ENCODE measurements at regions not wholly inside any gene's neighbourhood (a gene's known extent, or its start where the extent isn't known, plus 50 kb on each side); places are given as distances from the start of the nearest gene placed in this dataset.

DNA sequence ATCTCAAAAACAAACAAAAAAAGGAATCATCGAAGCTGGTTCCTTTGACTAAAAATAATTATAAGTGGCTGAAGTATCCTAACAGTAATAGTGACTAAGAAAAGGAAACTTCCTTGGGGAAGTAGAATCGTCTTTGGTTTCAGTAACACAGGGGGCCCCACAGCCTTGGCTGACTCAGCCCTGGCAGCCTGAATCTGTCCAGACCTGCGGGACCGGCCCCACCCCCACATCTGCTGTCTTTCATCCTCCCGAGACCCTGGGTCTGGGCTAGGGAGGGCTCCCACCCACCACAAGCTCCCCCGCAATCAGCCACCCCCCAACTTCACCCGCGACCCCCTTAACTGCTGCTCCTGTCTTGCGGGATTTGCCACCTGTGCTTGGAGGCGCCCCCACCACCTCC is 1452.6 kb upstream of the ACVR2A start:
- TF ChIP-seq EZH2 (IDR thresholded peaks at IDR 0.05; ENCODE audit: low read depth): no peak
- TF ChIP-seq, protein P1, sequence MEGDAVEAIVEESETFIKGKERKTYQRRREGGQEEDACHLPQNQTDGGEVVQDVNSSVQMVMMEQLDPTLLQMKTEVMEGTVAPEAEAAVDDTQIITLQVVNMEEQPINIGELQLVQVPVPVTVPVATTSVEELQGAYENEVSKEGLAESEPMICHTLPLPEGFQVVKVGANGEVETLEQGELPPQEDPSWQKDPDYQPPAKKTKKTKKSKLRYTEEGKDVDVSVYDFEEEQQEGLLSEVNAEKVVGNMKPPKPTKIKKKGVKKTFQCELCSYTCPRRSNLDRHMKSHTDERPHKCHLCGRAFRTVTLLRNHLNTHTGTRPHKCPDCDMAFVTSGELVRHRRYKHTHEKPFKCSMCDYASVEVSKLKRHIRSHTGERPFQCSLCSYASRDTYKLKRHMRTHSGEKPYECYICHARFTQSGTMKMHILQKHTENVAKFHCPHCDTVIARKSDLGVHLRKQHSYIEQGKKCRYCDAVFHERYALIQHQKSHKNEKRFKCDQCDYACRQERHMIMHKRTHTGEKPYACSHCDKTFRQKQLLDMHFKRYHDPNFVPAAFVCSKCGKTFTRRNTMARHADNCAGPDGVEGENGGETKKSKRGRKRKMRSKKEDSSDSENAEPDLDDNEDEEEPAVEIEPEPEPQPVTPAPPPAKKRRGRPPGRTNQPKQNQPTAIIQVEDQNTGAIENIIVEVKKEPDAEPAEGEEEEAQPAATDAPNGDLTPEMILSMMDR (conservative IDR thresholded peaks at IDR 0.05): no peak
- intact Hi-C loops (cut with micrococcal nuclease; ENCODE audit: unreplicated experiment): no loop called here
- H3K4me2 ChIP-seq: no peak overlapping the region

DNA sequence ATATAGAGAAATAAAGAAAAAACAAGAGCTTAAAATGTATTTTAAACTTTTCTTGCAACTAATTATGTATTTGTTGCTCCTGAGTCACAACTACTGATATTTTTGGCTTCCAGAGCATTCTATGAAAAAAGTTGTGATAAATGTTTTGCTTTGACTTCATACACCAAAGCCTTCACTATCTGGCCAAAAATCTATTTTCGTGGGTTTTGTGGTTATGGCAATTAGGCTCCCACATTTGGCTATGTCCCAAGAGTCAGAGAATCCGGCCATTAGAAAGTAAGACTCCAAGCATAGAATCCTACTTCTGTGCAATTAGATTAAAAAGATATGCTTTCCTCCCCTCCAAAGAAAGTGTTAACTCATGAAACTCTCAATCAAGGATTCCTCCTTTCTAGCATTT is 1456.1 kb upstream of the ACVR2A start:
- H3K27ac ChIP-seq: no peak overlapping the region
- no peaks in the 10 kb centered on the region for H4K20me1 ChIP-seq (ENCODE audit: insufficient read depth)
- no peaks in the 10 kb centered on the region for H3K9me3 ChIP-seq (ENCODE audit: insufficient read depth, low read depth)
- no peak for DNase-seq
- no peaks in the 10 kb centered on the region for H3K9me2 ChIP-seq (ENCODE audit: insufficient read depth)
- no TSS peak for BruUV-seq (replicated peaks)
- H3K4me2 ChIP-seq: no peak overlapping the region
- H3F3A ChIP-seq (ENCODE audit: insufficient read depth, low read depth): no peaks in the 10 kb centered on the region
- no peaks in the 10 kb centered on the region for H3K4me1 ChIP-seq (replicated peaks; ENCODE audit: insufficient read depth)
- ChIA-PET POLR2A (ENCODE audit: unreplicated experiment) (interaction anchor here (0.7 kb wide), 1 partner anchor 496 kb away, joined by 3 read pairs; no protein-coding TSS in a partner anchor), CTCF (no interaction called here)
- H3K27me3 ChIP-seq (ENCODE audit: insufficient read depth, low read depth): no peaks in the 10 kb centered on the region
- no peaks in the 10 kb centered on the region for H3K36me3 ChIP-seq (ENCODE audit: low read depth)
- no peaks in the 10 kb centered on the region for H3K79me2 ChIP-seq (ENCODE audit: low read depth)
- intact Hi-C loops (cut with micrococcal nuclease; ENCODE audit: unreplicated experiment): no loop called here
- H2AFZ ChIP-seq: no peak overlapping the region
- H3K4me3 ChIP-seq: no peak overlapping the region
- TF ChIP-seq, protein P1 (conservative IDR thresholded peaks at IDR 0.05): no peak
- no peak for TF ChIP-seq EZH2 (IDR thresholded peaks at IDR 0.05; ENCODE audit: low read depth)

More for the DNA sequence above, 1452.6 kb upstream of the ACVR2A start:
- Histone ChIP-seq H3K9me3 (ENCODE audit: insufficient read depth, low read depth) (no peaks in the 10 kb centered on the region), H3K4me1 (replicated peaks; ENCODE audit: insufficient read depth) (no peaks in the 10 kb centered on the region), H2AFZ (no peak overlapping the region), H3K79me2 (ENCODE audit: low read depth) (no peaks in the 10 kb centered on the region), H3K4me3 (no peak overlapping the region), H3F3A (ENCODE audit: insufficient read depth, low read depth) (no peaks in the 10 kb centered on the region), H3K27ac (no peak overlapping the region), H3K9me2 (ENCODE audit: insufficient read depth) (no peaks in the 10 kb centered on the region), H4K20me1 (ENCODE audit: insufficient read depth) (no peaks in the 10 kb centered on the region), H3K27me3 (ENCODE audit: insufficient read depth, low read depth) (no peaks in the 10 kb centered on the region), H3K36me3 (ENCODE audit: low read depth) (no peaks in the 10 kb centered on the region)
- CTCF ChIA-PET: no interaction called here
- POLR2A ChIA-PET (ENCODE audit: unreplicated experiment): no interaction called here
- BruUV-seq (replicated peaks): no TSS peak
- no peak for DNase-seq

DNA sequence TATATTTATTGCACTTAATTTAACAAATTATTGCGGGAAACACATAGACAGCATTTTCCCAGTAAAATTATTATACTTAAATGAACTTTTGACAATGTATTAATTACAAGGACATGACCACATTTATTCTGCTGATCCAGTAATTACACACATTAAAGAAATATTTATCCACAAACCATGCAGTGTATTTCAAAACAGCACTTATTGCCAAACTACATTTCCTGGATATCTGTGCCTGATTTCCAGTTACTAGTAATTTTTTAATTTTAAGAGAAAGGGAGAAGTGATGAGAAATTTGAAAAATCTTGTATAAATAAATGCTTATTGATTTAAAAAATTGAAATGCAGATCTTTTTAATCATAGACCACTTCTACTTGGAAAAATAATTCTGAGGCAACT is 1458.7 kb upstream of the ACVR2A start:
- BruUV-seq (replicated peaks): no TSS peak
- Histone ChIP-seq H3K9me2 (ENCODE audit: insufficient read depth) (no peaks in the 10 kb centered on the region), H3F3A (ENCODE audit: insufficient read depth, low read depth) (no peaks in the 10 kb centered on the region), H3K27ac (no peak overlapping the region), H3K79me2 (ENCODE audit: low read depth) (no peaks in the 10 kb centered on the region), H3K4me2 (no peak overlapping the region), H2AFZ (no peak overlapping the region), H3K36me3 (ENCODE audit: low read depth) (no peaks in the 10 kb centered on the region), H3K4me3 (no peak overlapping the region), H3K27me3 (ENCODE audit: insufficient read depth, low read depth) (no peaks in the 10 kb centered on the region), H3K4me1 (replicated peaks; ENCODE audit: insufficient read depth) (no peaks in the 10 kb centered on the region), H4K20me1 (ENCODE audit: insufficient read depth) (no peaks in the 10 kb centered on the region), H3K9me3 (ENCODE audit: insufficient read depth, low read depth) (no peaks in the 10 kb centered on the region)
- CTCF ChIA-PET: no interaction called here
- intact Hi-C loops (cut with micrococcal nuclease; ENCODE audit: unreplicated experiment): no loop called here
- no peak for DNase-seq
- TF ChIP-seq, protein P1 (conservative IDR thresholded peaks at IDR 0.05): no peak
- TF ChIP-seq EZH2 (IDR thresholded peaks at IDR 0.05; ENCODE audit: low read depth): no peak
- POLR2A ChIA-PET (ENCODE audit: unreplicated experiment): no interaction called here
